GM18507 (cell line): ENCODE measurements at regions not wholly inside any gene's neighbourhood (a gene's known extent, or its start where the extent isn't known, plus 50 kb on each side); places are given as distances from the start of the nearest gene placed in this dataset.
"Not testable (repeated sequence)": the region's sequence is repeated elsewhere in the genome, so short reads cannot be mapped to it uniquely, and the experiment has no call there.

Experiments
- DNase-seq: peaks from one replicate; pipeline ENCODE4 v3.0.0; 2011; ENCODE audit warnings: low read depth; ENCODE audit not compliant: insufficient read length; ENCODE audit errors: extremely low spot score
- FAIRE-seq: peaks from 2 replicates; lab custom pipeline; 2011; peaks lifted over from hg19 to GRCh38; lab: Jason Lieb, UNC

DNA sequence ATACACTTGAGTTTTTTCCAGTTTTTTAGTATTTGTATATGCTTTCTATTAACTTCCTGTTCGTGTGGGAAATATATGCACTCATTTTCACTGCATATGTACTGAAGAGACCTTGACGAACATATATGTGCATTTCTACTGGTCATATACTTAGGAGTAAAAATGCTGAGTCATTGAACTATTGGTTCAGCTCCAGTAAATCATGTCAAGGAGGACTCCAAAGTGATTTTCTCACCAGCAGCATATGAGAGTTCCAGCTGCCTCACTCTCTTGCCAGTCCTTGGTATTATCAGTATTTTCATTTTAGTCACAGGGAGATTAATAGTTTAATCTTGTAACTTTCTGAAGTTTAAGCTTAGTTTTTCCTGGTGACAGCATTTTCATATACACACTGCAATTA lies 2750.2 kb downstream of the ARAP2 start:
- DNase-seq = no peak
- FAIRE-seq = no peak

- DNase-seq, FAIRE-seq: not testable (repeated sequence)
Measured at GRCh38 chr4:33501587-33501986, 2742.7 kb downstream of the ARAP2 start.

DNA sequence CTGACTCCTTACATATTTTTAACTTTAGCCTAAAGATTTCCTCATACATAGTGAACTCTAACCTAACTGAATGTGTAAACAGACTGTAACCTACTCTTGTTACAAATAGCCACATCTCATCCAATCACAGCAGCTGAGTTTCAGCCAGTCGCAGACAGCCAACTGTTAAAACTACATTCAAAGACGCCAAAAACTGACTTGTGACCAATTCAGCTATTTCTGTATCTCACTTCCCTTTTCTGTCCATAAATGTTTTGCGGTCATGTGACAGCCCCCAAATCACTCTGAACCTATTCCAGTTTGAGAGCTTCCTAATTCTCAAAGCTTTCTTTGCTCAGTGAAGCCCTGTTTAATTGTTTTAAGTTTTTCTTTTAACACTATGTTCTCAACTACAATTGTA lies 2731.9 kb downstream of the ARAP2 start:
- DNase-seq (no peak), FAIRE-seq (no peak)

- DNase-seq (no peak), FAIRE-seq (no peak)
Measured at GRCh38 chr4:33518856-33519255, 2725.5 kb downstream of the ARAP2 start.

GRCh38 chr4:33532821-33533220 lies 2711.5 kb downstream of the ARAP2 start:
- no peak for FAIRE-seq

GRCh38 chr4:33536898-33537297 lies 2707.4 kb downstream of the ARAP2 start:
- DNase-seq = no peak
- no peak for FAIRE-seq

More at GRCh38 chr4:33532821-33533220, 2711.5 kb downstream of the ARAP2 start:
- no peak for DNase-seq

GRCh38 chr4:33537527-33537926 lies 2706.8 kb downstream of the ARAP2 start:
- FAIRE-seq (no peak), DNase-seq (no peak)

- DNase-seq = no peak
- FAIRE-seq = no peak
Measured at GRCh38 chr4:33543941-33544450, 2700.3 kb downstream of the ARAP2 start.

DNA sequence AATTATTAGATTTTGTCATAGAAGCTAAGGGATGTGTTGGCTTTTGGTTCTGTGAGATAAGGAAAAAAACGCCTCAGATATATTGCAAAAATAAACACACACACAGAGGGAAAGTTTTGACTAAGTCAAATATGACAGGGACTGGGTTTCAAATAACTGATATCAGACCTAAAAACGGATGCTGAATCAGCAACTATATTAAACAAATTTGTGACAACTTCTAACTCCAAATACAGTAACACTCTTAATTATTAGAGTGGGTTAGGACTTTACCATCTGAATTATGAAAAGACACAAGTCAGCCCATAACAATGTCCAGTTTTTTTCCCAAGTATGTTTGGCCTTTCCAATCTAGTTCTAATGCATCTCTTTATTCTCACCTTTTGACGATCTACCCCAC lies 2693.1 kb downstream of the ARAP2 start:
- DNase-seq (no peak), FAIRE-seq (no peak)

DNA sequence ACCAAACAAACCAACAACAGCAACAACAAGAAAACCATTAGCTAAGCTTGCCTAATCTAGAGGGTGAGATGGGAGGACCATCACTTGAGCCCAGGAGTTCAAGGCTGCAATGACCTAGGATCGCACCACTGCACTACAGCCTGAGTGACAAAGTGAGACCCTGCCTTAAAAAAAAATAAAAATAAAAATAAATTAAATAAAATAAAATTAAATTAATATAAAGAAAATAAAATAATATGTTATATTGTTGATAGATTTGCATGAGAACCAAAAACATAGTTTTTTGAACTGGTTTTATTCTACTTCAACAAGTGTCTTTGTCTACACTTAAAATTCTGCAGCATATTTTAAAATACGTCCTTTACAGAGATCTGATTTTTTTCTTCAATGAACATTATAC lies 2683.1 kb downstream of the ARAP2 start:
- DNase-seq (no peak), FAIRE-seq (no peak)

DNA sequence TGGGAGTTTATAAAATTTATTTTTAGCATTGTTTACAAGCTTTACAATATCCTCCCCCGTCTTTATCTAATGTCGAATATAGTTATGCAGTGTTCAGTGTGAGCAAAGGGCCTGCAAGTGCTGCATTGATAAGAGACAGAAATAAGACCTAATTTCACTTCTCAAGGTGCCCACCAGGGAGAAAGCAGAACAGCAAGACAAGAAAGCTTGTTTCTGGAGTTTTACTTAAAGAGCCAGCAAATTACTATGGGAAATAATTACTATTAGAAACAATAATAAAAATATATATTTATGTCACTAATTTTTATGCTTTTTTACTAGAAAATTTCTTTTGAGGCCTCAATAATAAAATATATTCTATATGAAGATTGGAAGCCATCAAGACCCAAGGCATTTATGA lies 2677.7 kb downstream of the ARAP2 start:
- DNase-seq = no peak
- no peak for FAIRE-seq

DNA sequence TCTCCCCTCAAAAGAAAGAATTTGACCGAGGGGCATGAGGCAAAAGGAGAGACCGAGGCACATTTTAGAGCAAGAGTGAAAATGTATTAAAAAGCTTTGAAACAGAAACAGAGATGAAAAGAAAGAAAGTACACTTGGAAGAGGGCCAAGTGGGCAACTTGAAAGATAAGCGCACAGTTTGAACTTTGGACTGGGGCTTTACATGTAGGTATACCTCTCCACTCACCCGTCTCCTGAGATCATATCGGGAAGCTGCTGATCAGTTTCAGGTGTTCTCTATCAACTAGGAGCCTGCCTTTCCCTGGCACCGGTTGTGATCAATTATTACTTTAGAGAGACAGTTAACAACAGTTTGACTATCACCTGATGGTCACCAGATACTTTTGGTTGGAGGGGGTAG lies 2666.5 kb downstream of the ARAP2 start:
- DNase-seq (no peak), FAIRE-seq (no peak)

DNA sequence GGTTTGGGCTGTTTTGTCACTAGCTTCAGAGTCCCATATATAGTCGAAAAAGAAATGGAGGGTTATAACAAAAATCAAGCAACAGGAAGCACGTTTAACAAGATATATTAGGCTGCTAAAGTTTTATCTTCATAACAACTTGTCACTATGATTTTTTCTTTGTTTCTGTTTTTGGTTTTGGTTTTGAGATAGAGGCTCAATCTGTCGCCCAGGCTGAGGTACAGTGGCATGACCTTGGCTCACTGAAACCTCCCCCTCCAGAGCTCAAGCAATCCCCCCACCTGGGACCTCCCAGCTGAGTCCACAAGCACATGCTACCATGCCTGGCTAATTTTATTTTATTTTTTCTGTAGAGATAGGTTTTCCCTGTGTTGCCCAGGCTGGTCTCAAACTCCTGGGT lies 2664.4 kb downstream of the ARAP2 start:
- DNase-seq (no peak), FAIRE-seq (no peak)

DNA sequence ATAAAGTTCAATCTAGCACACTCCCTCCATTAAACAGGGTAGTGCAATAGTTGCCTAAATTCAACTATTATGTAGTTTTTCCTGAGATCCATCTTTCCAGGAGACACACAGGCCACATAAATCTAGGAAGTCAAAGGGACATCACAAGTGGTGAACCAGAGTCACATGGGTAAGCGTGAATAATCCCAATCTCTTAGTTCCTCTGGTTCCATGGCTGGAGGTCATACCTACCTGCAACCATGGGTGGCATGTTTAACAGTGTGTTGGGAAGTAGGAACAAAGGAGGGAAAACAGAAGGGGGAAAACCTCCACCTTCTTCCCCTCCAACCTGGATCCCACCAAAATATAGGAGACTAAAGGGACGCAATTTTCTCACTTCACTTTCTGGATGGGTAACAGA lies 2651.6 kb downstream of the ARAP2 start:
- DNase-seq (no peak), FAIRE-seq (no peak)

DNA sequence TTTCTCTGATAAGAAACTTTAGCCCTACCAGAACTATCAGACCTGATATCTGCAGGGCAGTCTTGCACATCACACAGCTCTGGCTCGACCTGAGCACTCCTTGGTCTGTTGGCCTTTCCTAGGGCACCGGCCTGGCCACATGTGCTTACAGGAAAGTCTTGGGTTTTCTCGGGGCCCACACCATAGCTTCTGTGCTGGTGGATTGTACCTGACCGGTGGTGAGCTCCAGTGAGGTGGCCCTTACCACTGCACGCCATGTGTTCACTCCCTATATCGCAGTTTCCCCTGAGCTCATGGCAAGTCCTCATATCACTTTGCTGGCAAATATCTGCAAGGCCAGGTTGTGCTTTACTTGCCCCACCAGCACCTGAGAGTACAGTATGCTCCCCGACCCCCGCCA lies 2637.4 kb downstream of the ARAP2 start:
- no peak for FAIRE-seq

GRCh38 chr4:33616121-33616520 lies 2628.2 kb downstream of the ARAP2 start:
- no peak for FAIRE-seq

More for the DNA sequence above, 2637.4 kb downstream of the ARAP2 start:
- DNase-seq = no peak

DNA sequence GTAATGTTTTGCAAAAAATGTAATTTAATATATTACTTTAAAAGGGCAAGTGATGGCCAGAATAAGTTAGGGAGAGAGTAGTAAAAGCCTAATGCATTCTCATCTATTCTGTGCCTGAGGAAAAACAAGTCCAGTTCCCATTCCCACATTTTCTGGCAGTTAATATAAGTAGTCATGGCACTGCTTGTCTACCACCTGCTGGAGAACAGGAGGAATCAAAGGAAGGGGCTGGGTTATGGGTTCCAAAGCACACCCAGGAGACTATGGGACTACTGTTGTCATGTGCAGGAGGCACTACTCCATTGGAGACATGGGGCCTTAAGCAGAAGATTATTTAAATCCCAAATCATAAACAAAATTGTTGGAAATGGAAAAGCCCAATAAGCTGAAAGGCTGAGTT lies 2618.6 kb downstream of the ARAP2 start:
- FAIRE-seq (no peak), DNase-seq (no peak)

More at GRCh38 chr4:33616121-33616520, 2628.2 kb downstream of the ARAP2 start:
- no peak for DNase-seq

DNA sequence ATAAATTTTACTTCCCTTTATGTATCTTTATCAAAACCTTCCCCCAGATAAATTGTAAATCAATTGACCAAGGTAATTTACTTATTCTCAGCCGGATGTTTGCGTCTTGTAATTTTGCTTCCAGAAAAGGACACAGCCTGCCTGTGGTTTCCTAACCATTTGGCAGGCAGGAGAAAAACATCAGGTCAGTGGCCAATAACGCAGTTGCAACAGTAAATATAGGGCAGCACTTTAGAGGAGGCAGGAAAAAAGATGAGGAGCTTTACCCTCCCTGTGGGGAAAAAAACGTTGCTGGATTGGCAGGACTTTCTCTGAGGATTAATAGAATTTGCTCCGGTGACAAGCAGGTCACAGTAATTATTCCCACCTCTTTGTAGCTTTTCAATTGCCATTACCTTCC lies 2618.1 kb downstream of the ARAP2 start:
- DNase-seq (no peak), FAIRE-seq (no peak)

DNA sequence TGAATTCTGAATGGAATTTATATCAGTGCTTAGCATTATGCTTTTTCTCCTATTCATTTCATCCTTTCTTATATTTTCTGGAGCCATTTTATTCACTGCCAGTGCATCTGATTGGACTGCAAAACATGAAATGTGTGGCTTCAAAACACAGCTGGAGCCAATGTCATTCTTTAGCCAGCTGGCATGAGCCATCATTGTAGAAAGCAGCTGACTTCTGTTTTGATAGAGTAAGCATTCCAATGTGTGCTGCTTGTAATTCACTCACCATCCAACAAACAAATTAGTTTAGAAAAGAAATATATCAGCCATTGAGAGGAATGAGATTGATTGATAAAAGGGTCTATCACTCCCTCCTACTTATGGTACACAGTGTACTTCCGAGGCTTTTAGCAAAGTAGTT lies 2616.0 kb downstream of the ARAP2 start:
- no peak for FAIRE-seq
- no peak for DNase-seq

- FAIRE-seq = no peak
- DNase-seq = no peak
Measured at GRCh38 chr4:33649015-33649414, 2595.3 kb downstream of the ARAP2 start.

DNA sequence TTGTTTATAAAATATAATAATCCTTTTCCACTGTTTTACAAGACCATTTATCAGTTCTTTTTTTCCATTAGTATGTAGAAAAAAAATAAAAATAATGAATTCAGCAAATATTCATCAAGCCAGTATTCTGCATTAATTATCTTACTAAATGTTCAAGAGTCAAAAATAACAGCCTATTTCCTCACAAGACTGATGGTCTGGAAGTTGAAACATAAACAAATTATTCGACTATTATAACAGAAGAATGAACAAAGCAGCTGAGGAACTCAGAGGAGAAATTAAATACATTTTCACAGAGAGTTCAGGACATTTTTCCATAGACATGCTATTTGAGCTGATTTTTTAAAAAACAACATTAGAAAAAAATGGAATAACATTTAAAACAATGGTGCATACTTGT lies 2594.8 kb downstream of the ARAP2 start:
- DNase-seq = no peak
- no peak for FAIRE-seq

DNA sequence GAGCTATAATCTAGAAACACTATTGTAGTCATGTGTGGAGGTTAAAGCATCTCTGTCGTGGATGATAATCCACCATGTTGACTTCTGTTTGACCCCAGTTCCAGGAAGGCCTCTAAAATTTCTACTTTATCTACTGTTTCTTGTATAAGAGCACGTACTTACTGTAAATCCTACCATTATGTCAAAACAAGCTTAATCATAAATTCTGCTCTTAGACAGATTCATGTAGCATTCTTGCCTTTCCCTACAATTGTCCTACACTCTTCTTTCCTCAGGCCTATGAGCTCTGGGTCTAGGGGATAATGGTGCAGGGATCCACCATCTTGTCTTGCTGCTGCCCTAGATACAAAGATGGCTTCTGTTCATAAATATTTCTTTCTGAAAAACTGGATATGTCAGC lies 2594.3 kb downstream of the ARAP2 start:
- DNase-seq (no peak), FAIRE-seq (no peak)
